ENCODE measurements at regions not wholly inside any gene's neighbourhood (a gene's known extent, or its start where the extent isn't known, plus 50 kb on each side); places are given as distances from the start of the nearest gene placed in this dataset.

DNA sequence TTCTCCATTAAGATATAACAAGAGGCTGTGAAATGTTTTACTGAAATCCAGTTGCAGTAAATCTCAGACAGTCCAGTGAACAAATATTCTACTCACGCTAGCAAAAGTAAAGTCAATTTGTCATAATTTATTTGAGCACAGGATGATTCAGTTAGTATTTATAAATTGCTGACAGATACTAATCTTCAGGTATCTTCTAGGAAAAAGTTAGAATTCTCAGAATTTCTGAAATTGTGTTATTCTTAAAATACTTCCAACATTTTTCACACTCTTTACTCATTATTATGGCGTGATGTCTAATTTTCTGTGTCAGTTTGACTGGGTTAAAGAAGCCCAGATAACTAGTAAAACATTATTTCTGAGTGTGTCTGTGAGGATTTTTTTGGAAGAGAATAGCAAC lies 460.2 kb upstream of the ACVR2A start:
- H3K4me3 ChIP-seq (ENCODE audit: low read length), result no peak overlapping the region
- TF ChIP-seq, protein P1, sequence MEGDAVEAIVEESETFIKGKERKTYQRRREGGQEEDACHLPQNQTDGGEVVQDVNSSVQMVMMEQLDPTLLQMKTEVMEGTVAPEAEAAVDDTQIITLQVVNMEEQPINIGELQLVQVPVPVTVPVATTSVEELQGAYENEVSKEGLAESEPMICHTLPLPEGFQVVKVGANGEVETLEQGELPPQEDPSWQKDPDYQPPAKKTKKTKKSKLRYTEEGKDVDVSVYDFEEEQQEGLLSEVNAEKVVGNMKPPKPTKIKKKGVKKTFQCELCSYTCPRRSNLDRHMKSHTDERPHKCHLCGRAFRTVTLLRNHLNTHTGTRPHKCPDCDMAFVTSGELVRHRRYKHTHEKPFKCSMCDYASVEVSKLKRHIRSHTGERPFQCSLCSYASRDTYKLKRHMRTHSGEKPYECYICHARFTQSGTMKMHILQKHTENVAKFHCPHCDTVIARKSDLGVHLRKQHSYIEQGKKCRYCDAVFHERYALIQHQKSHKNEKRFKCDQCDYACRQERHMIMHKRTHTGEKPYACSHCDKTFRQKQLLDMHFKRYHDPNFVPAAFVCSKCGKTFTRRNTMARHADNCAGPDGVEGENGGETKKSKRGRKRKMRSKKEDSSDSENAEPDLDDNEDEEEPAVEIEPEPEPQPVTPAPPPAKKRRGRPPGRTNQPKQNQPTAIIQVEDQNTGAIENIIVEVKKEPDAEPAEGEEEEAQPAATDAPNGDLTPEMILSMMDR (conservative IDR thresholded peaks at IDR 0.05; ENCODE audit: low read depth, low read length), result no peak
- no peak for DNase-seq (ENCODE audit: low read depth)

DNA sequence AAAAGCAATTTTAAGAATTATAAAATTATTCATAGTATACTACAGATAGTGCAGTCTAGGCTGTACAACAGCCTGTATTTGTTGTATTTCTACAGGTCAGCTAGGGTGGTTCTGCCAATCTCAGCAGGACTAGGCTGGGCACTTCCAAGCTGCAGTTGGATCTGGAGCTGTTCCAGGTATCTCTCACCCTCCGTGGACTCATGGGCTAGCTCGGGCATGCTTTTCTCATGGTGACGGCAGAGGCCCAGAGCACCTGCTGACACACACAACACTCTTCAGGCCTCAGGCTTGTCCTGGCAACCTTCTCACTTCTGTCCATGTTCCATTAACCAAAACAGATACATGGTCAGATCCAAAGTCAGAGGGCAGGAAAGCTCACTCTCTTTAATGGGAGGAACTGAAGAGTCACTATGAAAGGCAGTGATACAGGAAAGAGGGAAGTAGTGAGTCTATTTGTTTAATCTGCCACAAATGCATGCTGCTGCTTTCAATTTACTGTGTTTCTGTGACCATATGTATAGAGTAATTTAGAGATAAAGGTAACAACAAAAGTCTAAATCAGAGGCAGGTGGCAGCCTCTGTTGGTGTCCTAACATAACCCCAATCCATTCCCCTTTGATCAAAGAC lies 462.4 kb upstream of the ACVR2A start:
- no peak for DNase-seq (ENCODE audit: low read depth)
- TF ChIP-seq, protein P1 (conservative IDR thresholded peaks at IDR 0.05; ENCODE audit: low read depth, low read length), result no peak
- H3K4me3 ChIP-seq (ENCODE audit: low read length), result no peak overlapping the region

DNA sequence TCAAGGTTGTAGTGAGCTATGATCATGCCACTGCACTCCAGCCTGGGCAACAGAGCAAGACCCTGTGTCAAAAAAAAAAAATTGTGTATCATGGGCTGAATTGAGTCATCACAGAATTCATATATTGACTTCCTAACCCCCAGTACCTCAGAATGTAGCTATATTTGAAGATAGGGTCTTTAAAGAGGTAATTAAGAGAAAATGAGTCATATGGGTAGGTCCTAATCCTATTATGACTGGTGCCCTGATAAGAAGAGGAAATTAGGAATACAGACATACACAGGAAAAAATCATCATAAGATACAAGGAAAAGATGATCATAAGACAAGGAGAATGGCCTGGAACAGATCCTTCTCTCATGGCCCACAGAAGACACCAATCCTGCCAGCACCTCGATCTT lies 466.4 kb upstream of the ACVR2A start:
- TF ChIP-seq, protein P1 (conservative IDR thresholded peaks at IDR 0.05; ENCODE audit: low read depth, low read length), result no peak
- H3K4me3 ChIP-seq (ENCODE audit: low read length), result no peak overlapping the region
- DNase-seq (ENCODE audit: low read depth), result peak; percentile 21

DNA sequence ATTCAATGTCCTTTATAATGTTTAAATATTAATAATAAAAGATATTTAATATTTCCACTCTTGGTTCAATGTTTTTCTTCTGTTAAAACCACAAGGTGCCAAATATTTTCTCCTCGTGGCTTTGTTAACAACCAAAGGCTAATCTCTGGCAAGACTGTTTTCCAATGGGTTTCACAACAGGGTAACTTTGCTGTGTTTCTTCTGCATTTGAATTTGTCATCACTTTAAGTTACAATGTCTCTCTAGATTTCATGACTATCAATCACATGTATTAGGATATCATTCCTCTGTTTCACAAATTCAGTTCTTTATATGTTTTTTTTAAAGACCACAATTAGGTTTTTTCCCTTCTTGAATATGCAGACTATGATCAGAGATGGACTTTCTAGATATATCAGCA lies 469.8 kb upstream of the ACVR2A start:
- no peak for DNase-seq (ENCODE audit: low read depth)
- TF ChIP-seq, protein P1 (conservative IDR thresholded peaks at IDR 0.05; ENCODE audit: low read depth, low read length), result no peak
- no peak overlapping the region for H3K4me3 ChIP-seq (ENCODE audit: low read length)

DNA sequence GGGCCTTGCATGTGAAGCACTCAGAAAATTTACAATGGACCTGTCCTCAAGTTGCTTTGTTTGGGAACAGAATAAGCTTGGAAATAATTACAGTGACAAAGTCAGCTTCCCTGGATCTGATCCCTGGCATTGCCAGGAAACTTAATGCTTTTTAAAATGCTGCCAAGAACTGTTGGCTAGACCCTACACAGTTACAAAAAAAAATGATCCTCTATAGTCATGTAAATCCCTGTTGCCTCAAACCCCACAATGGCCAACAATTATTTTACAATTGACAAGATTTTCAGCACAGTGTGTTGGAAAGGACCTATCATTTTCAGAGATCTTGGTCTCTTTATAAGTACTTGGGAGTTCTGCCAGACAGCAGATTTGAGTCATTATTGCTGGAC lies 470.4 kb upstream of the ACVR2A start:
- TF ChIP-seq, protein P1 (conservative IDR thresholded peaks at IDR 0.05; ENCODE audit: low read depth, low read length), result no peak
- no peak overlapping the region for H3K4me3 ChIP-seq (ENCODE audit: low read length)
- peak; percentile 91 for DNase-seq (ENCODE audit: low read depth)

DNA sequence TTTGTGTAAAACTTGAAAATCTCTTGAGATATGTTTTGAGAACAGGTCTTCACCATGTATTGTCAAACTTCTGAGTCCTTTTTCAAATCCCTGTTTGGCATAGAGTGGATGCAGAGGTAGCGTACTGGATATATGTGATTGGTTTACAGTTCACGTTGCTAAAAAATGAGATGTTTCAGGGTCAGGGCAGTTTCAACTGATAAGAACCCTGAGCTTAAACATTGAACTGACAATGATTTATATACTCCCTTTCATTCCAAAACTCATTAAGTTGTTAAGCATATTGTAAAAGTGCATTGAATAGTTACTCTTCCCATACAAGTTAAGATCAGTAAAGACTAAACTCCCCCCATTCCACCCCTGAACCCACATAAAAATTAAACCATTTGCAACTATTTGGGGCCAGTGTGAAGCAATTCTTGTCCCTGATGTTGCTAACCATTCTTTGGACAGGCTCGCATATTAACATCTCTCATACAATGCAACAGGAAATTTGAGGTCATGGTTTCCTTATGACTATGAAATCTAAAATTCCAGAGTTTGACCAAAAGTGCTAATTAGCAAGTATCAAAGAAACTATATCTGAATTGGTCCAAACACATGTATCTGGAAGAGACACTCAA lies 470.9 kb upstream of the ACVR2A start:
- no peak for DNase-seq (ENCODE audit: low read depth)
- TF ChIP-seq, protein P1 (conservative IDR thresholded peaks at IDR 0.05; ENCODE audit: low read depth, low read length), result no peak
- no peak overlapping the region for H3K4me3 ChIP-seq (ENCODE audit: low read length)

DNA sequence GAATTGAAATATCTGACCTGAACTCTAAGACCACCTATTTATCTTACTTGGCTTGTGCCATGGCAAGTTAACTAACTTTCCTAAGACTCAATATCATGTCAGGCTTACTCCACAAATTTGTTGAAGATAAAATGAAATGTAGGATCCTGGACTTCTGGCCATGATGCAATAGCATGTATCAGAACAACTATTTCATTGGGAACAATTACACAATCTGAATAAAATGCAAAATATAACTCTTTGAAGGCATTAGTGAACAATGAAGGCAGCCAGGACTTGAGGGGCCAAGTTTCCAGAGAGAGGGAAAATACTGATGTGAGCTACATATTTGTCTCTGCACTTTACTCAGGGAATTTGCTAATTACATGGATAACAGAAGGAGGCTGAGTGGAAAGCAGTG lies 476.5 kb upstream of the ACVR2A start:
- no peak overlapping the region for H3K4me3 ChIP-seq (ENCODE audit: low read length)
- TF ChIP-seq, protein P1 (conservative IDR thresholded peaks at IDR 0.05; ENCODE audit: low read depth, low read length), result no peak
- no peak for DNase-seq (ENCODE audit: low read depth)
